ENCODE measurements at regions not wholly inside any gene's neighbourhood (a gene's known extent, or its start where the extent isn't known, plus 50 kb on each side); places are given as distances from the start of the nearest gene placed in this dataset.

GRCh38 chr1:164155347-164155746, 403.6 kb upstream of the PBX1 start:
- Histone ChIP-seq H3K4me1 (ENCODE audit: control insufficient read depth in 1 of 2, insufficient read depth in 2 of 2, low read length in 2 of 2) (no peaks in the 10 kb centered on the region), H3K9me3 (ENCODE audit: control insufficient read depth in 1 of 2, insufficient read depth in 1 of 2, low read depth in 1 of 2, low read length in 2 of 2) (no peaks in the 10 kb centered on the region), H3K4me2 (ENCODE audit: low read length) (no peak overlapping the region), H3K27ac (ENCODE audit: low read depth, low read length) (no peak overlapping the region), H3K9me2 (ENCODE audit: insufficient read depth) (no peaks in the 10 kb centered on the region), H2AFZ (ENCODE audit: low read depth, low read length, poor library complexity, severe bottlenecking) (no peak overlapping the region), H3K79me2 (ENCODE audit: insufficient read depth, low read length) (no peaks in the 10 kb centered on the region), H3K27me3 (ENCODE audit: insufficient read depth, low read length) (no peaks in the 10 kb centered on the region), H3K36me3 (ENCODE audit: control insufficient read depth in 1 of 2, insufficient read depth in 2 of 2, low read length in 2 of 2) (no peaks in the 10 kb centered on the region), H4K20me1 (ENCODE audit: insufficient read depth) (no peaks in the 10 kb centered on the region), H3K4me3 (replicated peaks in 1 of 2; ENCODE audit: low read depth in 1 of 2, low read length in 2 of 2) (no peak overlapping the region), H3K9ac (ENCODE audit: low read length) (no peak overlapping the region)
- DNase-seq (ENCODE audit: low read depth, low spot score) (no peak), ATAC-seq (no peak)
- ChIA-PET CTCF (no interaction called here), RAD21 (ENCODE audit: low non-redundant PET in 1 of 2, low total read pairs in 2 of 2, uncharacterized antibody in 2 of 2, unreplicated experiment in 2 of 2) (no interaction called here), POLR2A (no interaction called here)
- intact Hi-C loops (cut with micrococcal nuclease): no loop called here
- no TSS peak for BruUV-seq (replicated peaks)
- TF ChIP-seq CEBPB (IDR thresholded peaks at IDR 0.05; ENCODE audit: low read depth) (no peak), EGR1 (IDR thresholded peaks at IDR 0.05; ENCODE audit: low read depth) (no peak), JUND (IDR thresholded peaks at IDR 0.05) (no peak), EZH2 (IDR thresholded peaks at IDR 0.05) (no peak), EZH2phosphoT487 (IDR thresholded peaks at IDR 0.05; ENCODE audit: borderline replicate concordance) (no peak), CBX3 (IDR thresholded peaks at IDR 0.05; ENCODE audit: low read depth) (no peak), ELF1 (IDR thresholded peaks at IDR 0.05; ENCODE audit: borderline replicate concordance, low read depth) (no peak)

GRCh38 chr1:164163289-164163849, 395.6 kb upstream of the PBX1 start:
- BruUV-seq (replicated peaks): no TSS peak
- CTCF ChIA-PET: no interaction called here
- H3K9ac ChIP-seq (ENCODE audit: low read length): no peak overlapping the region
- no peak overlapping the region for H3K4me2 ChIP-seq (ENCODE audit: low read length)
- TF ChIP-seq CBX3 (IDR thresholded peaks at IDR 0.05; ENCODE audit: low read depth) (no peak), REST (IDR thresholded peaks at IDR 0.05; ENCODE audit: low read depth) (no peak)
- ATAC-seq (no peak), DNase-seq (ENCODE audit: low read depth, low spot score) (no peak)
- POLR2A ChIA-PET: no interaction called here
- H3K9me3 ChIP-seq (ENCODE audit: control insufficient read depth in 1 of 2, insufficient read depth in 1 of 2, low read depth in 1 of 2, low read length in 2 of 2): no peaks in the 10 kb centered on the region
- H2AFZ ChIP-seq (ENCODE audit: low read depth, low read length, poor library complexity, severe bottlenecking): no peak overlapping the region
- H3K27me3 ChIP-seq (ENCODE audit: insufficient read depth, low read length): no peaks in the 10 kb centered on the region
- H3K27ac ChIP-seq (ENCODE audit: low read depth, low read length): no peak overlapping the region
- RAD21 ChIA-PET (ENCODE audit: low non-redundant PET in 1 of 2, low total read pairs in 2 of 2, uncharacterized antibody in 2 of 2, unreplicated experiment in 2 of 2): no interaction called here
- no peaks in the 10 kb centered on the region for H3K9me2 ChIP-seq (ENCODE audit: insufficient read depth)
- no peak overlapping the region for H3K4me3 ChIP-seq (replicated peaks in 1 of 2; ENCODE audit: low read depth in 1 of 2, low read length in 2 of 2)
- no peaks in the 10 kb centered on the region for H3K4me1 ChIP-seq (ENCODE audit: control insufficient read depth in 1 of 2, insufficient read depth in 2 of 2, low read length in 2 of 2)
- intact Hi-C loops (cut with micrococcal nuclease): no loop called here
- H3K79me2 ChIP-seq (ENCODE audit: insufficient read depth, low read length): no peaks in the 10 kb centered on the region
- no peaks in the 10 kb centered on the region for H3K36me3 ChIP-seq (ENCODE audit: control insufficient read depth in 1 of 2, insufficient read depth in 2 of 2, low read length in 2 of 2)
- no peaks in the 10 kb centered on the region for H4K20me1 ChIP-seq (ENCODE audit: insufficient read depth)

Data from HCT116 (cell line).